ENCODE measurements at regions not wholly inside any gene's neighbourhood (a gene's known extent, or its start where the extent isn't known, plus 50 kb on each side); places are given as distances from the start of the nearest gene placed in this dataset.
"Not testable (repeated sequence)": the region's sequence is repeated elsewhere in the genome, so short reads cannot be mapped to it uniquely, and the experiment has no call there.

DNA sequence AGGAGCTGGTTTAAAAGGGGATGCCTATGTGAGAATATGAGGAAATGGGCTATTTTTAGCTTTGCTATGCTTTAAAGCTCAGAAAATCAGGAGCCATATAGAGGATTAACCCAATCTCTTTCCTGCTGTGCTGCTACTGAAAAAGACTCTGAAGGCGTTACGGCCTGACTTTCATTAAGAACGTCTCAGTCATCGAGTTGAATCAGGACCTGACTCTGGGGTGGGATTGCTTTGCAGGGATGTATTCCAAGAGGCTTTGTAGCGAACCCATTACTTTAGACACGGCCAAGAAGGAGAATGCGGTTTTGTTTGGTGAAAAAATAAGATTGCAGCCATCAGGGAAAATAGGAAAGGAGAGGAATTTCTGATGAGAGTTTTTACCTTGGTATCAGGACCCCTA, 426.9 kb downstream of the CCSER2 start:
- TF ChIP-seq, protein P1, sequence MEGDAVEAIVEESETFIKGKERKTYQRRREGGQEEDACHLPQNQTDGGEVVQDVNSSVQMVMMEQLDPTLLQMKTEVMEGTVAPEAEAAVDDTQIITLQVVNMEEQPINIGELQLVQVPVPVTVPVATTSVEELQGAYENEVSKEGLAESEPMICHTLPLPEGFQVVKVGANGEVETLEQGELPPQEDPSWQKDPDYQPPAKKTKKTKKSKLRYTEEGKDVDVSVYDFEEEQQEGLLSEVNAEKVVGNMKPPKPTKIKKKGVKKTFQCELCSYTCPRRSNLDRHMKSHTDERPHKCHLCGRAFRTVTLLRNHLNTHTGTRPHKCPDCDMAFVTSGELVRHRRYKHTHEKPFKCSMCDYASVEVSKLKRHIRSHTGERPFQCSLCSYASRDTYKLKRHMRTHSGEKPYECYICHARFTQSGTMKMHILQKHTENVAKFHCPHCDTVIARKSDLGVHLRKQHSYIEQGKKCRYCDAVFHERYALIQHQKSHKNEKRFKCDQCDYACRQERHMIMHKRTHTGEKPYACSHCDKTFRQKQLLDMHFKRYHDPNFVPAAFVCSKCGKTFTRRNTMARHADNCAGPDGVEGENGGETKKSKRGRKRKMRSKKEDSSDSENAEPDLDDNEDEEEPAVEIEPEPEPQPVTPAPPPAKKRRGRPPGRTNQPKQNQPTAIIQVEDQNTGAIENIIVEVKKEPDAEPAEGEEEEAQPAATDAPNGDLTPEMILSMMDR (IDR thresholded peaks at IDR 0.05; ENCODE audit: low read depth, low read length, missing control alignments), result no peak

DNA sequence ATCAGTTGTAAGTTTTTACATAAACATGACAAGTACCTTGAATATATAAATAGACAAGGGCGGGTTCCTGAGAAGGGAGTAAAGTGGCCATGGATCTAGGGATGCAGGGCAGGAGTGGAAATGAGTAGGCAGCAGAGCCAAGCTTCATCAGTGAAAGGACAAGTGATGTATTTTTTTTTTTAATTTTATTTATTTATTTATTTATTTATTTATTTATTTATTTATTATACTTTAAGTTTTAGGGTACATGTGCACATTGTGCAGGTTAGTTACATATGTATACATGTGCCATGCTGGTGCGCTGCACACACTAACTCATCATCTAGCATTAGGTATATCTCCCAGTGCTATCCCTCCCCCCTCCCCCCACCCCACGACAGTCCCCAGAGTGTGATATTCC, 428.3 kb downstream of the CCSER2 start:
- DNase-seq (ENCODE audit: extremely low read depth, low read depth); H3K4me3 ChIP-seq (replicated peaks; ENCODE audit: low read depth, low read length): not testable (repeated sequence)

More for the DNA sequence above, 426.9 kb downstream of the CCSER2 start:
- DNase-seq (ENCODE audit: extremely low read depth, low read depth), result no peak
- no peak overlapping the region for H3K4me3 ChIP-seq (replicated peaks; ENCODE audit: low read depth, low read length)

DNA sequence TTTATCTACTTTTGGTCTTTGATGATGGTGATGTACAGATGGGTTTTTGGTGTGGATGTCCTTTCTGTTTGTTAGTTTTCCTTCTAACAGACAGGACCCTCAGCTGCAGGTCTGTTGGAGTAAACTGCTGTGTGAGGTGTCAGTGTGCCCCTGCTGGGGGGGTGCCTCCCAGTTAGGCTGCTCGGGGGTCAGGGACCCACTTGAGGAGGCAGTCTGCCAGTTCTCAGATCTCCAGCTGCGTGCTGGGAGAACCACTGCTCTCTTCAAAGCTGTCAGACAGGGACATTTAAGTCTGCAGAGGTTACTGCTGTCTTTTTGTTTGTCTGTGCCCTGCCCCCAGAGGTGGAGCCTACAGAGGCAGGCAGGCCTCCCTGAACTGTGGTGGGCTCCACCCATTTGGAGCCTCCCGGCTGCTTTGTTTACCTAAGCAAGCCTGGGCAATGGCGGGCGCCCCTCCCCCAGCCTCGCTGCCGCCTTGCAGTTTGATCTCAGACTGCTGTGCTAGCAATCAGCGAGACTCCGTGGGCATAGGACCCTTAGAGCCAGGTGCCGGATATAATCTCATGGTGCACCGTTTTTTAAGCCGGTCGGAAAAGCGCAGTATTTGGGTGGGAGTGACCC, 433.7 kb downstream of the CCSER2 start:
- not testable (repeated sequence) for DNase-seq (ENCODE audit: extremely low read depth, low read depth); H3K4me3 ChIP-seq (replicated peaks; ENCODE audit: low read depth, low read length)

DNA sequence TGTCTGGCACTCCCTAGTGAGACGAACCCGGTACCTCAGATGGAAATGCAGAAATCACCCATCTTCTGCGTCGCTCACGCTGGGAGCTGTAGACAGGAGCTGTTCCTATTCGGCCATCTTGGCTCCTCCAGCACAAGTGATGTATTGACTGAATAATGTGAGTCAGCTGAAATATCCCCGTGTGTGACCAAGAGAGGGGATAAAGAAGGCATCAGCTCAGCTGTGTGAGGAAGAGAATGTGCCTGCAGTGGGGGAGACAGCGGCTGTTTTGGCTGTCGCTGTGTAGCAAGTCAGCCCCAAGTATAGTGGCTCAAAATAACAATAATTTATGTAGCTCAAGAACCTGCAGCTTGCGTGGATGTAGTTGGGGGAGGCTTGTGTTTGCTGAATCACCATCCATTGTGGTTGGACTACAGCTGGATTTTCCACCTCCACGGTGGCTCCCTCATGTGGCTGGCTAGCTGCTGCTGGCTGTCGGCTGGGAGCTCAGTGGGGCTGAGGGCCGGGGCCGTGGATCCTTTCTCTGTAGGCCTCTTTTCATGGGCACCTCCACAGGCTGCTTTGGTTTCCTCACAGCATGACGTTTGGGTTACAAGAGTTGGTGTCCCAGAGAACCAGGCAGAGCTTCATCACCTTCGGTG, 434.5 kb downstream of the CCSER2 start:
- no peak overlapping the region for H3K4me3 ChIP-seq (replicated peaks; ENCODE audit: low read depth, low read length)
- no peak for DNase-seq (ENCODE audit: extremely low read depth, low read depth)
- TF ChIP-seq, protein P1 (IDR thresholded peaks at IDR 0.05; ENCODE audit: low read depth, low read length, missing control alignments), result no peak

DNA sequence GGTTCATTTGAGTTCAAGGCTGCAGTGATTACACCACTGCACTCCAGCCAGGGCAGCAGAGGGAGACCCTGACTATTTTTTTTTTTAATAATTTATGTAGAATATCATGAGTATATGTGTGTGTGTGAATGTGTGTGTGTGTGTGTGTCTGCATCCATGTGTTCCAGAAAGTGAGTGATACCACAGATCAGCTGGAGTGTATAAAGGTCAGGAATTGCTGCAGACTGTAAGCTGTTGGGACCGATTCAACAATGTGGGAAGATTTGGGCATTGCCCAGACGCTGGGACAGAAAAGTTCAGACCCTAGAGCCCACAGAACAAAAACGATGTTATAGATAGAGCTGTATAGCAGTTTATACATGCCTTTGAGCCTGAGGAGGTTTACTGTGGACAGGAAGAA, 435.6 kb downstream of the CCSER2 start:
- H3K4me3 ChIP-seq (replicated peaks; ENCODE audit: low read depth, low read length), result no peak overlapping the region
- no peak for DNase-seq (ENCODE audit: extremely low read depth, low read depth)
- TF ChIP-seq, protein P1 (IDR thresholded peaks at IDR 0.05; ENCODE audit: low read depth, low read length, missing control alignments), result no peak

DNA sequence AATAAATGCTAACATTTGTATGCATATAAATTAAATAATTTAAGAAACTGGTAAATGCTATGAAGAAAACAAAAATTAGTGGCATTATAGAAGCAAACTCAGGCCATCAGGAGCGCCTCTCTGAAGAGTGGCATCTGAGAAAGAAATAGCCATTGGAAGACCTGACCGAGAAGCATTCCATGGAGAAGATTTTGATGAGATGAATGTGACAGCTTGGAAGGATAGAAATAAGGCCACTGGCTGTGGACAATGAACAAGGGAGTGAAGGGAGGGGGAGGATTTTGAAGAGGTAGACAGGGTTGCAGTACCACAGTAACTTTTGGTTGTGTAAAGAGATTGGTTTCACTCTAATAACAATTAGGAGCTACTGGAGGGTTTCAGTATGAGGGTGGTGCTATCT, 436.7 kb downstream of the CCSER2 start:
- TF ChIP-seq, protein P1 (IDR thresholded peaks at IDR 0.05; ENCODE audit: low read depth, low read length, missing control alignments), result no peak
- H3K4me3 ChIP-seq (replicated peaks; ENCODE audit: low read depth, low read length), result no peak overlapping the region
- DNase-seq (ENCODE audit: extremely low read depth, low read depth), result no peak

DNA sequence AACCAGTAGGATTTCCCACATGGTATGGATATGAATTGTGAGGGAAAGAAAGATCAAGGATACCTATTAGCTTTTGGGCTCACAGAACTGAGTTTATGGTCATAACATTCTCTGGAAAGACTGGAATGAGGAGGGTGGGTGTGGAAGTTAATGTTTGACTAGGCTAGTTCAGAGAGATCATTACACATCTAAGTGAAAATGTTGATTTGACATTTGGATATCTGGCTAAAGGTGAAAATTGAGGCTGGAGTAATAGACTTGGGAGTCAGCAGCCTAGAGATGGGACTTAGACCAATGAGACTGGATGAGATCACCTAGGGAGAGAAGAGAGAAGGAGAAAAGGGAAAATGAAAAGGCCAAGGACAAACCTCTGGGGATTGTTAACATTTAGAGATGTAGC, 437.3 kb downstream of the CCSER2 start:
- no peak for DNase-seq (ENCODE audit: extremely low read depth, low read depth)
- H3K4me3 ChIP-seq (replicated peaks; ENCODE audit: low read depth, low read length), result no peak overlapping the region
- TF ChIP-seq, protein P1 (IDR thresholded peaks at IDR 0.05; ENCODE audit: low read depth, low read length, missing control alignments), result no peak

DNA sequence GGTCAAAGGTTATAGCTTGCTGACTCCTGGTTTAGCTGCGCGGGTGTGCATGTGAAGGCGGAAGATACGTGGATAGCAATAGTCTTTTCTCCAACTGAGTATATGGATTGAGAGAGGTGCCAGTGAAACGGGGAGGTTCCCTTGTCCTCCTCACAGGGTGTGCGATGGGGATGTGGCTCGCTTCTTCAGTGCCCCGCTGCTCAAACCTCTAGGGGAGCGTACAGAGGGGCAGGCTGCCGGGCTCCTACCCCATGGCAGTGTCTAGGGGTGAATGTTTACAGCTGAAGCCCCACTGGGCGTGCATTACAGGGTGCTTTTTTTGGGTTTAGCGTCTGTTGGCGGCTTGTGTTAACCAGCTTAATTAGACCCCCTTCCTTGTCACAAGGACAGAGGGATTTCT, 438.5 kb downstream of the CCSER2 start:
- no peak overlapping the region for H3K4me3 ChIP-seq (replicated peaks; ENCODE audit: low read depth, low read length)
- DNase-seq (ENCODE audit: extremely low read depth, low read depth), result no peak
- TF ChIP-seq, protein P1 (IDR thresholded peaks at IDR 0.05; ENCODE audit: low read depth, low read length, missing control alignments), result no peak

Measured in HFF-Myc (cell line).